GM18858 (cell line): ENCODE measurements at regions not wholly inside any gene's neighbourhood (a gene's known extent, or its start where the extent isn't known, plus 50 kb on each side); places are given as distances from the start of the nearest gene placed in this dataset.

Experiments
- ATAC-seq: cut with Tn5 transposase; IDR thresholded peaks from one replicate; pipeline ENCODE4 v1.9.1; 2021; ENCODE audit not compliant: unreplicated experiment

DNA sequence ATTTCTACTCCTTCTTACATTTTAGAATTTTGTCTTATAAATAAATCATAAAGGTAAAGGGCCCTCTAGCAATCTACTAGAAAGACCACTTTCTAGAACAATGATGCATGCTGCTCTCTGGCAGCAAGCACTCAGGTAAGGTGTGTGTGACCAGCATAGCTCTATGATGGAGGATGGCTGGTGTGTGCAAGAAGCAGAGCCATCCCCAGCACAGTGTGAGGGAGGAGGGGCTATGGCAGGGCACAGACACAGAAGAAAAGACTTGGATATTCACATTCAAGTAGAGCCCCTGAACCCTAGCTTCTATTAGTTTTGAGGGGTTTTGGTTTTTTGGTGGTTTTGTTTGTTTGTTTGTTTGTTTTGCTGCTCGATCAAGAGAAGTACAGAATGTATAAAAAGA, 277.1 kb upstream of the CCDC54 start:
- no peak for ATAC-seq

DNA sequence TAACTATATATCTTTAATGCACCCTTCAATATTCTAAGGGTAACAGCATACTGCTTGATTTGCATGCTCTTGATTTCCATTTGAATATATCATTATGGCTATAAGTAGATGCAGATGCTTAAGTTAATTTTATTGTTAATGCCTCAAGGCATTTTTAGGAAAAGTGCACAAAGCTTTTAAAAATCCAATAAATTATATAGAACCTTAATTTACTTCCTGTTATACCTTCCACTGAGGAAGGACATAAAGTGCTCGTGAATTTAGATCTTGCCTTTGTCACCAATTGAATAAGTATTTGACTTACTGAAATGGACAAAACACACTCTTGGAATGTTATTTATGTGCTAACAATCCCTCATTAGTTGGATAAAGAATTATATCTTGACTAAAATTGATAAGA, 276.7 kb upstream of the CCDC54 start:
- ATAC-seq: no peak

DNA sequence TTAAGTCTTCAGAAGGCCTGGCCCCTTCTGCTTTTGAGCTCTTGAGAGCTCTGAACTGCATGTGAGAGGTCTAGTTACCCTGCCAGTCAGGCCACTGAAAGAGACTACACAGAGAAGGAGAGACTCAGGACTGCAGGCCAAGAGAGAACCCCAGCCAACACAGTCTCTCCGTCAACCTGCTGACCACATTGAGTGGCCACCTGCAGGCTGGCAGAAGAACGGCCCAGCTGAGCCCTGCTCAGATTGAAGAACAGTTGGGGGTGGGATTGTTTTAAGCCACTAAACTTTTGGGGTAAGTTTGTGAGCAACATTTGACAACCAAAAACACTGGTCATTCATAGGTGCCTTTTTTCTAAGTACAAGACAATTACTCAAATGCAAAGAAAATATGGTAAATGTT, 273.5 kb upstream of the CCDC54 start:
- no peak for ATAC-seq

DNA sequence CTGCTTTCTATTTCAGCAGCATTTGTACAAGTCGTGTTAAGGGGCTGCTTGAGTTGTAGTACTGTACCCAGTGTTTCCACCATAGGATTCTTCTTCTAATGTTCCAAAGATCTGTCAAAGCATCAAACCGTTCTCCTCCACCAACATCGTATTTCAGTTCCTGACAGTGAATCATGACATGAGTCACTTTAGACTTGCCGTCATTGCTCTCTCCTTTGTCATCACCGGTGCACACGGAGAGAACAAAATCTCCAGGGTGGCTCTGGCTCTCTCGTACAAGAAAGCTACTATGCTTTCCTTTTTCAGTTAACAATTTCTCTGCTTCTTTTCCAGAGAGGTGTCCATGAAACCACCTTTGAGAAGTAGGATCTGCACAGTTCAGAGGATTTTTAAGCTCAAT, 270.9 kb upstream of the CCDC54 start:
- no peak for ATAC-seq

DNA sequence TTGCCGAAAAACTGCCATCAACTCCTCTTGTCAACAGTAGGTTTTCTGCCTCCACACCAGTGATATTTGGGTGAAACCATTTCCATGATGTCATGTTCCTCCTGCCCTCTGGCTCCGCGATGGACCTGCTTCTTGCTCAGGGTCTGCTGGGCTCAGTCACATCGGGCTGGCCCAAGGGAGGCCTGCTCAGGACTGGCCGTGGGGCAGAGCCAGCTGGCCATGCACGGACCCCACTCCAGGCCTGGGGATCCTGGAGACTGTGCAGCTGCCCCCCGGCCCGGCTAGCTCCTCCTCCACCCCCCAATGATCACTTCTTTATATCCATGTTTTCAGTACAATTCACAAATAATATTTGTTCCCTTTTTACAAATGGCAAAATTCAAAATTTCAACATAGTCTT, 270.3 kb upstream of the CCDC54 start:
- ATAC-seq: no peak

DNA sequence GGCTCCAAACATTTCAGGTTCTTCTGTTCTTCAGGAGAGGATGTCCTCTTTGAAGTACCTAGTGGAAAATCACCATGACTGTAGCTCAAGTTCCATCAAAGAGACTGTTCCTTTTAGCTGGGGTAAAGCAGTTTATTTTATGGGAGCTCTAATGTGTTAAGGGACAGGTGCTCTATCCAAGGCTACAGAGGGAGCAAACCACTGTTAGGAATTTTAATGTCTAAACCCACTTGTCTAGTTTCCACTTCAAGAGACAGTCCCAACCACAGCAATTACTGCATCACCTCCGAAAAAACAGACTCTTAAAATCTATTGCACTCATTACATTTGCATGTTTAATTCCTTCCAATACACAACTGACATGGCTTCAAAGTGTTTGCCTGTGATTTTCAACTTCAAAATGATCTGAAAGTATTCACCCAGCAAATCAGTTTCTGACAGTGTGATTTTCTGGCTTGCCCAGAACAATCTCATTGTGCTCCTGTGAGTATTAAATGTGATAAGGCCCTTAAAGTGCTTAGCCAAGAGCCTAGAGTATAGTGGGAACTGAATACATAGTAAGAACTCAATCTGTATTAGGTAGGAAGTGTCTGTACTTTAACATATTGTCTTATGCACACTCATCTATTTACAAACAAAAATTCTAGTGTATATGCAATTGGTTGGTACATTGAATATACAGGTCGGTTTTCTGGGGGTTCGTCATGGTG, 266.5 kb upstream of the CCDC54 start:
- ATAC-seq: no peak

DNA sequence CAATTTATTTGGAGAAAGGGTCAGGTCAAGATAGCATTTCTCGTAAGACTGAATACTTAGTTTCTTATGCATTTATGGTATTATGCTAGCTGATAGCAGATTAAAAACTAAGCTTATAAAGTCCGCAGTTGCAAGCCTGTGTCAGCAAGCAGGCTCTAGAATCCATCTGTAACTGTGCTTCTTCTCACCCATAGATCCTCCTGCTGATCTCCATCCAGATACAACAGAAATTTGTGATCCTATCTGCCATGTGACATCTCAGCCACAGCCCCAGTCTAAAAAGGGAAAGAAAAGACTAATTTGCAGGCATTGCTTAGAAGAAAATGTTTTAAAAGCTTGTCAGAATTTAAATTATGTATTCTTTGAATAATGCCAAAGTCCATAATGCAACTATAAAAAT, 265.4 kb upstream of the CCDC54 start:
- ATAC-seq: no peak

DNA sequence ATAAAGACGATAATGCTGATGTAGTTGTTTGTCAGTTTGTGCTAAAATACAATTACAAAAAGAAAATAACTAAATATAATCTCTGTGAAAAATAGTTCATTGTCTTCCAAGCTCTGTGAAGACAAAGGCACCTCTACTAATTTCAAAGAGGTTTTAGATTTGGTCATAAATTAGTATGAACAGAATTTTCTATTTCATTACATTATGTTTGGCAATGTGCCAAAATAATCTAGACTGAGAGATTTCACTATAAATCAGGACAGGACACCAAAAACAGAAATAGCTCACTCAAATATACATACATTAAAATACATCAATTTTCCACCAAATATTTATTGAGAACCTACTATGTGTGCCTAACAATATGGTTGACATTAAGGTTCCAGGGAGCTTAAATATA, 264.9 kb upstream of the CCDC54 start:
- no peak for ATAC-seq

DNA sequence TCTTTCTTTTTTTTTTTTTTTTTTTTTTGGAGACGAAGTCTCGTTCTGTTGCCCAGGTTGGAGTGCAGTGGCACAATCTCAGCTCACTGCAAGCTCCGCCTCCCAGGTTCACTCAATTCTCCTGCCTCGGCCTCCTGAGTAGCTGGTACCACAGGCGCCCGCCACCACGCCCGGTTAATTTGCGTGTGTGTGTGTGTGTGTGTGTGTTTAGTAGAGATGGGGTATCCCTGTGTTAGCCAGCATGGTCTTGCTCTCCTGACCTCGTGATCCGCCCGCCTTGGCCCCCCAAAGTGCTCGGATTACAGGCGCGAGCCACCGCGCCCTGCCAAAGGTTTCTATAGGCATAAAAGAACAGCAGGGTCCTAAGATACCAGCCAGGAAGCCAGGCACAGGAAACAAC, 261.0 kb upstream of the CCDC54 start:
- no peak for ATAC-seq

DNA sequence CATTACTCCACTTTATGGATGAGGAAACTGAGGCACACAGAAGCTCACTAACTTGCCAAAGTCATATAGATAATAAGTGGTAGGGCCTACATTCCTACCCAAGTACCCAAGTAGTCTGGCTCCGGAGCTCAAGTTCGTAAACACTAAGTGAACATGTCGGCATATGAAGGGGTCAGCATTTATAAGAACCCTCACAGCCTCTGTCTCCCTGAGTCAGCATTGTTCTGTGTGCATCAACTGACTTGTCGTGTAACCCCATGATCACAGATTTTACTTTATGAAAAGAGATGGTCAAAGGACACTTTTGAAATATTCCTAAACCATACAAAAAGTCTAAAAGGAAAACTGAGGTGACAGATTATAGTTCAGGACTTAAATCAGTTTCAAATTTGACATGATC, 260.1 kb upstream of the CCDC54 start:
- ATAC-seq: no peak

DNA sequence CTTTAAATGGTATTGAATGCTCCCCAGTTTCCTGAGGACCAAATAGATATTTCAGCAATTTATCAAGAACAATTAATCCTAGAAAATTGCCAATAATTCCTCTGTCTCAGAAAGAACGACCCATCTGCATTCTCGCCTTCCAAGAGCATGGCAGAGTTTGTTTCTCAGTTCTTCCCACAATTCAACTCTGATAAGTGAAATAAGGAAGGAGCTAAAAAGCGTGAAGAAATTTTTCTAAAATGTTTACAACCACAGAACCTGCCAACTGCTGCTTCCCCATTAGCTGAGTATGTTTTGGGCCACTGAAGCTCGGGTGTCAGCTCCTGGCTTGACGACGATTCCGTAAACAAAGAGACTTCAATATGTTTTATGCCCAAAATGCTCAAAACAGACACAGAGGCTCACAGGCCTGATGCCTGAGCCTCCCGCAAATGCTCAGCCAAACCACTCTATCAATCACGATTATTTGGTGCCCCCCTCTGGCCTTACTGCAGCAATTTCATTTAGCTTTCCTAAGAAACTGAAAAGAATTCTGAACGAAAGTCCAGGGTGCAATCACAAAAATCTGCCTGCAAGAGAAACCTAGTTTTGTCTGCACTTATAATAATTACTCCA, 259.2 kb upstream of the CCDC54 start:
- no peak for ATAC-seq

DNA sequence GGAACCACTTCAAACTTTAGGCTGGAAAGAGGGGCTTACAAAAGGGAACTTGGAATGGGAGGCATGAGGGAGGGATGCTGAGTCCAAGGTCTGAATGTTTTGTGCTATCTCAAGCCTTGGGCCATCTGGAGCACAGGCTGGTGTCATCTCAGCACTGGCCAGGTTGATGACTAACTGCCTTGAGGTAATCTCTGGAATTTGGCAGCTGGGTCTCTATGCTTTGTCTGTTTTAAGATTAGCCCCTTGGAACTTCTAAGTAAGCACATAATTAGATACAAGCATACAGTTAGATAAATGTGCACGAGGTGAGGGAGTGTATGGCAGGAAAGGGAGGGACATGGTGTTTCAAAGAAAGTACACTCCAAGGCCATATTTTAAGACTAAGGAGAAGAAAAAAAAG, 252.4 kb upstream of the CCDC54 start:
- ATAC-seq: no peak

DNA sequence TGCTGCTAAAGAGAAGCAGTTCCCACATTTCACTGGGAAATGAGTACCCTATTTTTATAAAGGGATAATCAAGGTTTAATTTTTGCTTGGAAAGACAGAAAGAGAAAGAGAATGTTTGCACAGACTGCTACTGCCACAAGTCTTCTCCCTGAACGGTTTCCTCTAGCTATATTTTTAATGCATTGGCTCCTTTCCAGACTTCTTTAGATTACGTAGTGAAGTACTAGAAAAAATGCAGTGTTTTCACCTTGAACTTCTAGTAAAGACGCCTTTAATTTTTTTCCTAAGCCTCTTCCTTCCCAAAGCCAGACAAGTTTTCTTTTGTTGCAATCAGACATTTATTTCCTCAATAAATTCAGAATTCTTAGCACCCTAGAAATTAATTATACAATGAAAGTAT, 248.3 kb upstream of the CCDC54 start:
- no peak for ATAC-seq

DNA sequence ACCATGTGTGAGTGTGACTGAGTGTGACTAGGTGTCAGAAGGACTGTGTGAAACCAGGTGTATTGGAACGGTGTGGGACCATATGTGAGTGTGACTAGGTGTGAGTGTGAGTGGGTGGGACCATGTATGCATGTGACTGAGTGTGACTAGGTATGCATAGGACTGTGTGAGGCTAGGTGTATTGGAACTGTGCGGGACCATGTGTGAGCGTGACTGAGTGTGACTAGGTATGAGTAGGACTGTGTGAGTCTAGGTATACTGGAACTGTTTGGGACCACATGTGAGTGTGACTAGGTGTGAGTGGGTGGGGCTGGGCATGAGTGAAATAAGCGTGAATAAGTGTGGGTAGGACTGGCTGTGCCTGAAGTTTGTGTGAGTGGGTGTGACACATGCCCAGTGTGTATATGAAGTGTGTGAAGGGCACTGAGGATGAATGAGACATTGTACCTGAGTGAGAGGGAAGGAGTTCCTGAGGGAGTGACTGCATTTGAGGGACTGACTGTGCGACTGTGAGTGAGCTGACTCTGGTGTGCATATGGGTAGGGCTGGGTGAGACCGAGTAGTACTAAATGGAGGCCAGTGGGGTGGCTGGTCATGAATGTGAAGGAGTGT, 247.0 kb upstream of the CCDC54 start:
- no peak for ATAC-seq

DNA sequence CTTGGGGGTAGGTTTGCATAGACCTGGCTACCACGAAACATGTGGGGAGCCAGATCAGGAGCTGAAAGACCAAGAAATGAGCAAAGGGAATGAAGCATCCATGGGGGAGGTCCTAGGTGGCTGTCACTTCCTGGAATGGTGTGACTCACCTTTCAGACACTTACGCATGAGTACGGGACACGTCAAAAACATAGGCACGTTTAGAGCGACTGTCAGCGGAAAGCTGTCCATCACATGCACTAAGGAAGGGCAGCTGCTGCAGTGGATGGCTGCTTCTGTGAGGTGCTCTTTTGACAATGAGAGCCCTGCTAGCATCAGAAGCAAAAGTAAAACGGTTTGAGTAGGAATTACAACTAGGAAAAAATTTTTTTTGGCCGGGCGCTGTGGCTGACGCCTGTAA, 244.6 kb upstream of the CCDC54 start:
- ATAC-seq: no peak

DNA sequence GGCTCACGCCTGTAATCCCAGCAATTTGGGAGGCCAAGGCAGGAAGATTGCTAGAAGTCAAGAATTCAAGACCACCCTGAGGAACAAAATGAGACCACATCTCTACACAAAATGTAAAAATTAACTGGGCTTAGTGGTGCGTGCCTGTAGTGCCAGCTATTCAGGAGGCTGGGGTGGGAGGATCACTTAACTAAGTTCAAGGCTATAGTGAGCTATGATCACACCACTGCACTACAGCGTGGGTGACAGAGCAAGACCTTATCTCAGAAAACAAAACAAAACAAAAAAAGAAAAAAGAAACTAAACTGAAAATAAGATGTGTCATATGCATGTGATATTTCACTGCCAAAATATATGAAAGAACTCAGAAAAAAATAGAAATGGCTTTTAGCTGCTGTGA, 243.3 kb upstream of the CCDC54 start:
- ATAC-seq: no peak

DNA sequence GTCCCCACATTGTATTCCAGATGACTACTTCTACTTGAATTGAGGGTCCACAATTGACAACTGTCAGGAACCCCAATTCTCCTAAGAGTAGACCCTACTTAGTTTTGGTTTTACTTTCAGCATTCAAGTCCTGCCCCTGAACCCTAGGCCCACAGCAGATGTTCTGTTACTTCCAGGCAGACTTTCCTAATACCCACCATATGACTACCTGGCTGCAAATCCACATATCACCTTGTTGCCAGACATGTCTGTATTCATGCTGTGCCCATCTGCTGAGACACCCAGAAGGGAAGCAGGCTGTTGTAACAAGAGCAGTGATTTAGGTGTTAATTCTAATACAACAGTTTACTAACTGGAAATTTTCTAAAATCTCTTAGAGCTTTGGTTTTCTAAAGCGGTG, 235.1 kb upstream of the CCDC54 start:
- ATAC-seq: no peak

DNA sequence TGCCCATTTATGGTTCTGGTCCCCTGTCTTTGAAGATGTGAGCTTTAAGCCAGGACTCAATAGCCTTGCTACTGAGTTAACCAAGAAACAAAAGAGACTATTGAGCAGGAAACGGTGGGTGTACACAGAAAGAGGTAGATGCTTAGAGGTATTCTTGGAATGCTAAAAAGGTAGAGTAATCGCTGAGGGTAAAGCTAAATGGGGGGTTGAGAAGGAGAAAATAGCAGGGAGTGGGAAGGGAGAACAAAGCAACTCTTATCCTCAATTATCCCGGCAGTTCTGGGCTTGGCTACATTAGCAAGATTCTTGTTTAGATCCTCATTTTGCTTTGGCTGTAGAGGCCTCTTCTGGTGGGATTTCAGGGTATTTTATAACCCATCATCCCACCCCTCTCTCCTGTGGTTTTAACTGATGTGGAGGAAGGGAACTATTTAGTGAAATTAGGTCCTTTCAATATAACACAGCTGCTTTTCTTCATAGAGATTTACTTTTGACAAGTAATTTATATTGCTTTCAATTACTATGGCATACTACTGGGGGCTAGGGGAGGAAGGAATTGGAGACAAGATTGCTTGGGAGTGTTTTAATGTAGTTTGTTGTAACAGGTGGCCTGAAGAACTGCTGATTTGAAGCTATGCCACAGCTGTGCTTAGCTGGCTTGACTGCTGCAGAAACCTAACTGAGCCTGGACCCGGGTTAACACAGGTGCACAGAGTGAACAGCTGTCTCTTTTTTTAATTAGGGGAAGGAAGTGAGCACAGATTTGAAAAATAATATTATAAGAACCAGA, 234.3 kb upstream of the CCDC54 start:
- ATAC-seq: no peak

DNA sequence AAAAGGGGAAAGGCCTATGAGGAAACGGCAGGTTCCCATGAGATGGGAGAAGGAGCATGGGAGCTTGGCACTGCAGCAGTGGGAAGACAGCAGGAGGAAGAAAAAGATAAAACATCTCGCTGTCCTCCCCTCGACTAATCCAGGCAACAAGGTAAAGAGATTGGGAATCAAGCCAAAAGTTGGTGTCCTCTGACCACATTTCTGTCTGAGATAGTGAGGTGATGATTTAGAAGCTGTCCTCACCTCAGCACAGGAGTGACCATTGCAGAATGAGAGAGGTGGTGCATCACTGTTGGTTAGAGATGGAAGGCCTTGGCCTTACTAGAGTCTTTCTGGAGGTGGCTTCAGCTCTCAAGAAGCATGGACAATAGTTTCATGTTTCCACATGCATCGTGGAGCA, 226.6 kb upstream of the CCDC54 start:
- no peak for ATAC-seq

DNA sequence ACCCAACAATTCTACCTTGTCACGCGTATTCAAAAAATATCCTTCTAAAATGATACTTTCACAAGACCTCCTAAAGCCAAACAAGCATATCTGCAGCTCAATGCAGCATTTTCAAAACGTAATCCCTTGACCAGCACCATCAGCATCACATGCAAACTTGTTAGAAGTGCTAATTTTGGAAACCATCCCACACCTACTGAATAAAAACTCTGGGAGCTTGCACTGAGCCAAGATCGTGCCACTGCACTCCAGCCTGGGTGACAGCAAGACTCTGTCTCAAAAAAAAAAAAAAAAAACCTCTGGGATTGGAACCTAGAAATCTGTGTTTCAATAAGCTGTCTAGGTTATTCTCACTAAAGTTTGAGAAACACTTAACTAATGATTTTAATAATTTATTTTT, 223.3 kb upstream of the CCDC54 start:
- no peak for ATAC-seq

DNA sequence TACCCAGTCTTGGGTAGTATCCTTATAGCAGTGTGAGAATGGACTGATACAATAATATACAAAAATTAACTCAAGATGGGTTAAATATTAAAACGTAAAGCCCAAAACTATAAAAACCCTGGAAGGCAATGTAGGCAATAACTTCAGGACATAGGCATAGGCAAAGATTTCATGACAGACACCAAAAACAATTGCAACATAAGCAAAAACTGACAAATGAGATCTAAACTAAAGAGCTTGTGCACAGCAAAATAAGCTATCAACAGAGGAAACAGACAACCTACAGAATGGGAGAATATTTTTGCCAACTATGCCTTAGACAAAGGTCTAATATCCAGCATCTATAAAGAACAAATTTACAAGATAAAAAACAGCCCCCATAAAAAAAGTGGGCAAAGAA, 204.8 kb upstream of the CCDC54 start:
- no peak for ATAC-seq

DNA sequence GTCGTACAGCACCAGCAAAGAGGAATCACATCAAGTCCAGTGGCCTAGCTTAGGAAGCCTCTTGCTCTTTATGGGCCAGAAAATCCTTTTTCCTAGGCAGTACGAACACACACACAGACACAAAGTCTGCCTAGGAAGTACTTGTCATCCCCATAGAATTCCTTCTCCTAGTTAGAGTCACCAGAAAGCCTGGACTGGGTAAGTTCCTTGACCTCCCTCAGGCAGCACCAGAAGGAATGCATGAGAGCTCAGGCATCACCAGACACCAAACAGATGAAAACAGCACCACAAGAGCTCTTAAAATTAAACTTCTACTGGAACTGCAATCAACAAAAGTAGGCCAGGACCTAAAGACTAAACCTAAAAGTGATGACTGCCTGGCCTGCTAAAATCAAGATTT, 192.9 kb upstream of the CCDC54 start:
- ATAC-seq: no peak
